HepG2 (cell line): ENCODE measurements at regions not wholly inside any gene's neighbourhood (a gene's known extent, or its start where the extent isn't known, plus 50 kb on each side); places are given as distances from the start of the nearest gene placed in this dataset.

Source experiments
- ATAC-seq: fragments of 200-7000 bp; cut with Tn5 transposase; 3 replicates; pipeline ENCODE4 v1.9.1; 2020; ENCODE audit warnings: mild to moderate bottlenecking, moderate library complexity
- BruUV-seq: library from RNA; stranded (reverse); fragments of 400-500 nt; replicated peaks from 2 replicates; lab custom pipeline; 2021; lab: Mats Ljungman, UMichigan
- CTCF ChIA-PET: fragments of 300-600 bp; formaldehyde crosslinking; extraction: SDS; loops from one replicate; lab custom pipeline; 2021; ENCODE audit warnings: low total read pairs, inconsistent platforms, low intra/inter-chr PET ratio; lab: Yijun Ruan, JAX
- POLR2A ChIA-PET: fragments of 350-600 bp; sonication (Branson Sonifier 250); formaldehyde crosslinking; loops from one replicate; lab custom pipeline; 2020; ENCODE audit warnings: antibody characterized with exemption, inconsistent platforms; lab: Yijun Ruan, JAX
- DNase-seq: peaks from one replicate; pipeline ENCODE4 v3.0.0-alpha.2; 2015; ENCODE audit warnings: low spot score
- FAIRE-seq: peaks from 3 replicates; lab custom pipeline; 2011; peaks lifted over from hg19 to GRCh38; lab: Jason Lieb, UNC
- H2AFZ ChIP-seq: one replicate; pipeline ENCODE4 v1.6.1; 2011; ENCODE audit warnings: low read length, inconsistent platforms
- H3K27ac ChIP-seq: fragments of 300-600 bp; 3 replicates; pipeline ENCODE4 v1.8.0; 2011; ENCODE audit warnings: mixed run types, mild to moderate bottlenecking, mixed read lengths, low read length, inconsistent platforms; ENCODE audit not compliant: insufficient read depth; ENCODE audit errors: extremely low read length
- H3K27me3 ChIP-seq, 2 experiments: fragments of 200-600 bp in 1 of 2; 2 replicates in 1 of 2; 3 replicates in 1 of 2; pipeline versions ENCODE4 v1.6.0 to v1.8.0; 2011; ENCODE audit warnings: low read length in 2 of 2, mild to moderate bottlenecking in 2 of 2, moderate library complexity in 2 of 2, inconsistent platforms in 1 of 2; ENCODE audit not compliant: insufficient read depth in 2 of 2, control insufficient read depth in 1 of 2
- H3K36me3 ChIP-seq, 2 experiments: fragments of 200-600 bp in 1 of 2; replicated peaks in 1 of 2; 2 replicates in 1 of 2; 3 replicates in 1 of 2; pipeline versions ENCODE4 v1.5.1 to v1.8.0; 2011; ENCODE audit warnings: low read length in 2 of 2, inconsistent platforms in 1 of 2; ENCODE audit not compliant: insufficient read depth in 2 of 2, control insufficient read depth in 1 of 2
- H3K4me1 ChIP-seq: 2 replicates; pipeline ENCODE4 v1.5.1; 2012; ENCODE audit warnings: low read length, inconsistent platforms; ENCODE audit not compliant: insufficient read depth
- H3K4me2 ChIP-seq: 2 replicates; pipeline ENCODE4 v1.6.0; 2011; ENCODE audit warnings: low read depth, low read length, inconsistent platforms
- H3K4me3 ChIP-seq, 3 experiments: fragments of 200-600 bp in 1 of 3; sonication (generic), shearing (Covaris generic) in 1 of 3; replicated peaks in 1 of 3; 2 replicates each; pipeline ENCODE4 v1.5.1; 2011 to 2016; ENCODE audit warnings: low read length in 3 of 3, inconsistent platforms in 2 of 3, low read depth in 2 of 3, mild to moderate bottlenecking in 2 of 3, control low read depth in 1 of 3, mixed read lengths in 1 of 3; ENCODE audit not compliant: insufficient read depth in 1 of 3
- H3K79me2 ChIP-seq: one replicate; pipeline ENCODE4 v1.6.1; 2011; ENCODE audit warnings: low read length, inconsistent platforms; ENCODE audit not compliant: insufficient read depth
- H3K9ac ChIP-seq: 2 replicates; pipeline ENCODE4 v1.6.0; 2011; ENCODE audit warnings: mild to moderate bottlenecking, low read depth, low read length, inconsistent platforms; ENCODE audit not compliant: insufficient read depth
- H3K9me3 ChIP-seq: 2 replicates; pipeline ENCODE4 v1.5.1; 2012; ENCODE audit warnings: mild to moderate bottlenecking, low read length
- H4K20me1 ChIP-seq: 2 replicates; pipeline ENCODE4 v1.6.0; 2011; ENCODE audit warnings: inconsistent platforms, mild to moderate bottlenecking, low read length, moderate library complexity; ENCODE audit not compliant: insufficient read depth
- KLF11 ChIP-seq: IDR thresholded peaks from 2 replicates; pipeline ENCODE4 v1.6.1; 2016; ENCODE audit warnings: missing compliant biosample characterization
- MBNL3 ChIP-seq: fragments of 250-450 bp; sonication (Bioruptor Pico); conservative IDR thresholded peaks from 2 replicates; pipeline ENCODE4 v1.8.0; 2022; ENCODE audit warnings: mild to moderate bottlenecking, inconsistent platforms
- PLSCR1 ChIP-seq: sonication (generic); formaldehyde crosslinking; IDR thresholded peaks from 2 replicates; pipeline ENCODE4 v1.5.0; 2020; ENCODE audit warnings: missing genetic modification reagents, mild to moderate bottlenecking, borderline replicate concordance
- SOX5 ChIP-seq: IDR thresholded peaks from 2 replicates; pipeline ENCODE4 v1.6.1; 2016; ENCODE audit warnings: borderline replicate concordance
- ZBTB39 ChIP-seq: sonication (generic); formaldehyde crosslinking; IDR thresholded peaks from 2 replicates; pipeline ENCODE4 v1.5.0; 2020; ENCODE audit warnings: missing genetic modification reagents
- ZFAT ChIP-seq: sonication (generic); formaldehyde crosslinking; conservative IDR thresholded peaks from 2 replicates; pipeline ENCODE4 v1.8.1; 2023; ENCODE audit warnings: missing genetic modification reagents, inconsistent platforms
- ZNF281 ChIP-seq: sonication (generic); formaldehyde crosslinking; IDR thresholded peaks from 2 replicates; pipeline ENCODE4 v1.4.0; 2020; ENCODE audit warnings: missing genetic modification reagents, borderline replicate concordance
- ZNF503 ChIP-seq: sonication (generic); formaldehyde crosslinking; IDR thresholded peaks from 2 replicates; pipeline ENCODE4 v1.4.0; 2020; ENCODE audit warnings: missing genetic modification reagents
- ZNF597 ChIP-seq: sonication (generic); formaldehyde crosslinking; IDR thresholded peaks from 2 replicates; pipeline ENCODE4 v1.5.0; 2020; ENCODE audit warnings: missing genetic modification reagents
- ZNF615 ChIP-seq: sonication (generic); formaldehyde crosslinking; IDR thresholded peaks from 2 replicates; pipeline ENCODE4 v1.5.0; 2020; ENCODE audit warnings: mild to moderate bottlenecking, missing genetic modification reagents, borderline replicate concordance
- ZNF816 ChIP-seq: sonication (generic); formaldehyde crosslinking; IDR thresholded peaks from 2 replicates; pipeline ENCODE4 v1.8.0; 2022; ENCODE audit warnings: missing genetic modification reagents, mild to moderate bottlenecking, borderline replicate concordance
- ZXDC ChIP-seq: sonication (generic); formaldehyde crosslinking; IDR thresholded peaks from 2 replicates; pipeline ENCODE4 v1.5.0; 2020; ENCODE audit warnings: mild to moderate bottlenecking, missing genetic modification reagents
- WGBS: methylation state at CpG from one replicate; pipeline ENCODE4 v1.1.6; 2017; ENCODE audit warnings: low lambda C conversion rate; 5-methylcytosine and 5-hydroxymethylcytosine counted together
- in situ Hi-C: cut with HindIII; loops from 2 replicates; pipeline ENCODE4 v1.10.0; 2017; ENCODE audit warnings: low pct_unique_long_range_greater_than_20kb; ENCODE audit not compliant: extremely low pct_ligation_motif_present
- intact Hi-C: fragments of 100-400 bp; cut with micrococcal nuclease; formaldehyde crosslinking; loops from one replicate; pipeline ENCODE4 v1.10.0; 2022; ENCODE audit not compliant: unreplicated experiment

GRCh38 chr15:60278879-60279278 lies 118.9 kb downstream of the ANXA2 start (continued):
- TF ChIP-seq ZNF503, result no peak

GRCh38 chr15:60280259-60280658 lies 117.5 kb downstream of the ANXA2 start:
- 0% methylated on average over 2 of the region's 2 CpGs for WGBS
- Histone ChIP-seq H4K20me1 (no peaks in the 10 kb centered on the region), H2AFZ (no peak overlapping the region), H3K36me3 (no peaks in the 10 kb centered on the region), H3K4me2 (no peak overlapping the region), H3K27me3 (no peaks in the 10 kb centered on the region), H3K9me3 (peaks cover 12% of the 10 kb centered on the region), H3K9ac (no peak overlapping the region), H3K27ac (no peak overlapping the region), H3K4me1 (no peaks in the 10 kb centered on the region), H3K79me2 (no peaks in the 10 kb centered on the region), H3K4me3 (no peak overlapping the region)
- no TSS peak for BruUV-seq
- intact Hi-C loops (no loop called here), in situ Hi-C loops (no loop called here)
- ATAC-seq (no peak), FAIRE-seq (no peak), DNase-seq (no peak)
- ChIA-PET POLR2A (no interaction called here), CTCF (no interaction called here)
- TF ChIP-seq ZNF615 (CRISPR knock-in tag) (no peak), ZFAT (CRISPR knock-in tag) (no peak), PLSCR1 (CRISPR knock-in tag) (no peak), KLF11 (CRISPR knock-in tag) (no peak), ZBTB39 (CRISPR knock-in tag) (no peak), ZNF597 (no peak), ZNF281 (CRISPR knock-in tag) (no peak), ZXDC (CRISPR knock-in tag) (no peak), MBNL3 (CRISPR knock-in tag) (no peak), ZNF816 (CRISPR knock-in tag) (no peak), SOX5 (no peak)
